IMR-90 (cell line): ENCODE measurements at regions not wholly inside any gene's neighbourhood (a gene's known extent, or its start where the extent isn't known, plus 50 kb on each side); places are given as distances from the start of the nearest gene placed in this dataset.

ENCODE experiments used
- ATAC-seq: fragments of 200-7000 bp; cut with Tn5 transposase; 2 replicates; pipeline ENCODE4 v1.9.1; 2020; ENCODE audit warnings: low read depth, mild to moderate bottlenecking, moderate library complexity
- BruUV-seq: library from RNA; stranded (reverse); fragments of 400-500 nt; replicated peaks from 2 replicates; lab custom pipeline; 2021; lab: Mats Ljungman, UMichigan
- CTCF ChIA-PET: fragments of 300-600 bp; formaldehyde crosslinking; extraction: SDS; loops from one replicate; lab custom pipeline; 2021; ENCODE audit warnings: antibody characterized with exemption; lab: Yijun Ruan, JAX
- POLR2A ChIA-PET: fragments of 300-600 bp; sonication (Branson Sonifier 250); formaldehyde crosslinking; loops from one replicate; lab custom pipeline; 2022; ENCODE audit warnings: antibody characterized with exemption; ENCODE audit not compliant: unreplicated experiment; lab: Charles Lee
- DNase-seq: peaks from one replicate; pipeline ENCODE4 v3.0.0; 2013
- H2AFZ ChIP-seq: replicated peaks from 2 replicates; pipeline ENCODE3; 2013; ENCODE audit warnings: low read length, mild to moderate bottlenecking; ENCODE audit not compliant: poor library complexity
- H2AK5ac ChIP-seq: 2 replicates; pipeline ENCODE4 v1.6.1; 2013; ENCODE audit warnings: low read depth, low read length, inconsistent platforms
- H2AK9ac ChIP-seq: replicated peaks from 2 replicates; pipeline ENCODE3; 2013; ENCODE audit warnings: mild to moderate bottlenecking, low read depth, low read length, moderate library complexity; ENCODE audit not compliant: poor library complexity
- H2BK120ac ChIP-seq: 2 replicates; pipeline ENCODE4 v1.6.1; 2013; ENCODE audit warnings: low read depth, low read length, inconsistent platforms
- H2BK15ac ChIP-seq: 3 replicates; pipeline ENCODE4 v1.6.1; 2013; ENCODE audit warnings: low read depth, low read length, inconsistent platforms
- H2BK20ac ChIP-seq: 2 replicates; pipeline ENCODE4 v1.6.1; 2013; ENCODE audit warnings: low read depth, mild to moderate bottlenecking, inconsistent platforms, low read length, moderate library complexity
- H2BK5ac ChIP-seq: 2 replicates; pipeline ENCODE4 v1.6.1; 2013; ENCODE audit warnings: mild to moderate bottlenecking, low read depth, low read length, inconsistent platforms; ENCODE audit not compliant: poor library complexity, severe bottlenecking
- H3K14ac ChIP-seq: replicated peaks from 2 replicates; pipeline ENCODE4 v1.6.1; 2013; ENCODE audit warnings: low read depth, low read length, inconsistent platforms
- H3K18ac ChIP-seq: 2 replicates; pipeline ENCODE4 v1.6.1; 2013; ENCODE audit warnings: low read depth, low read length, control low read depth
- H3K23ac ChIP-seq: 2 replicates; pipeline ENCODE4 v1.6.1; 2013; ENCODE audit warnings: low read depth, low read length, inconsistent platforms
- H3K27ac ChIP-seq: 2 replicates; pipeline ENCODE4 v1.5.1; 2013; ENCODE audit warnings: mild to moderate bottlenecking, control low read depth, low read length; ENCODE audit not compliant: insufficient read depth
- H3K27me3 ChIP-seq: 2 replicates; pipeline ENCODE4 v1.6.1; 2013; ENCODE audit warnings: low read length; ENCODE audit not compliant: control insufficient read depth, insufficient read depth
- H3K36me3 ChIP-seq: 2 replicates; pipeline ENCODE4 v1.6.1; 2013; ENCODE audit warnings: low read length, mixed read lengths; ENCODE audit not compliant: control insufficient read depth, insufficient read depth
- H3K4ac ChIP-seq: 2 replicates; pipeline ENCODE4 v1.6.1; 2013; ENCODE audit warnings: low read depth, low read length, inconsistent platforms
- H3K4me1 ChIP-seq: 2 replicates; pipeline ENCODE4 v1.6.1; 2013; ENCODE audit warnings: low read length, mixed read lengths; ENCODE audit not compliant: control insufficient read depth, insufficient read depth
- H3K4me2 ChIP-seq: 2 replicates; pipeline ENCODE4 v1.6.1; 2013; ENCODE audit warnings: low read depth, mild to moderate bottlenecking, control low read depth, low read length, moderate library complexity
- H3K4me3 ChIP-seq: 2 replicates; pipeline ENCODE4 v1.5.1; 2013; ENCODE audit warnings: low read depth, mild to moderate bottlenecking, control low read depth, low read length, moderate library complexity; ENCODE audit not compliant: insufficient read depth
- H3K56ac ChIP-seq: 2 replicates; pipeline ENCODE4 v1.6.1; 2013; ENCODE audit warnings: low read length, inconsistent platforms; ENCODE audit not compliant: insufficient read depth; ENCODE audit errors: extremely low read depth
- H3K79me1 ChIP-seq, 2 experiments: 2 replicates each; pipeline ENCODE4 v1.6.1; 2013; ENCODE audit warnings: low read length in 2 of 2, inconsistent platforms in 1 of 2, low read depth in 1 of 2
- H3K9ac ChIP-seq: 2 replicates; pipeline ENCODE4 v1.6.1; 2013; ENCODE audit warnings: low read depth, low read length, control low read depth
- H3K9me1 ChIP-seq: 2 replicates; pipeline ENCODE4 v1.6.1; 2013; ENCODE audit warnings: low read length, inconsistent platforms; ENCODE audit not compliant: insufficient read depth
- H3K9me3 ChIP-seq: 2 replicates; pipeline ENCODE4 v1.6.1; 2013; ENCODE audit warnings: low read length; ENCODE audit not compliant: control insufficient read depth, insufficient read depth
- H4K20me1 ChIP-seq: 2 replicates; pipeline ENCODE4 v1.6.1; 2013; ENCODE audit warnings: low read length, inconsistent platforms; ENCODE audit not compliant: insufficient read depth
- H4K5ac ChIP-seq: 2 replicates; pipeline ENCODE4 v1.6.1; 2013; ENCODE audit warnings: mild to moderate bottlenecking, low read depth, low read length, control low read depth
- H4K8ac ChIP-seq, 2 experiments: 2 replicates each; pipeline ENCODE4 v1.6.1; 2013; ENCODE audit warnings: low read depth in 2 of 2, low read length in 2 of 2, control low read depth in 1 of 2, inconsistent platforms in 1 of 2
- H4K91ac ChIP-seq: 2 replicates; pipeline ENCODE4 v1.6.1; 2013; ENCODE audit warnings: low read depth, low read length, inconsistent platforms; ENCODE audit not compliant: insufficient read depth
- BHLHE40 ChIP-seq: fragments of 150-350 bp; IDR thresholded peaks from 2 replicates; pipeline ENCODE4 v1.6.1; 2016; ENCODE audit warnings: mild to moderate bottlenecking, low read depth, low read length
- CEBPB ChIP-seq: IDR thresholded peaks from 2 replicates; pipeline ENCODE4 v1.6.1; 2012; ENCODE audit warnings: low read depth, low read length, improper control_type of control experiment
- CHD1 ChIP-seq: IDR thresholded peaks from 2 replicates; pipeline ENCODE4 v1.6.1; 2012; ENCODE audit warnings: low read depth, low read length, improper control_type of control experiment
- CTCF ChIP-seq: conservative IDR thresholded peaks from 2 replicates; pipeline ENCODE4 v1.5.1; 2012; ENCODE audit warnings: mild to moderate bottlenecking, low read depth, low read length, improper control_type of control experiment
- FOS ChIP-seq: fragments of 150-350 bp; IDR thresholded peaks from 2 replicates; pipeline ENCODE4 v1.6.1; 2016; ENCODE audit warnings: low read depth, low read length
- MAFK ChIP-seq: IDR thresholded peaks from 2 replicates; pipeline ENCODE4 v1.6.1; 2012; ENCODE audit warnings: low read depth, low read length, improper control_type of control experiment
- MAZ ChIP-seq: IDR thresholded peaks from 2 replicates; pipeline ENCODE4 v1.6.1; 2012; ENCODE audit warnings: low read depth, mild to moderate bottlenecking, low read length, improper control_type of control experiment, moderate library complexity, borderline replicate concordance
- MXI1 ChIP-seq: IDR thresholded peaks from 2 replicates; pipeline ENCODE4 v1.6.1; 2012; ENCODE audit warnings: low read depth, mild to moderate bottlenecking, low read length, moderate library complexity, borderline replicate concordance
- NFE2L2 ChIP-seq: fragments of 150-350 bp; IDR thresholded peaks from 2 replicates; pipeline ENCODE4 v1.6.1; 2016; ENCODE audit warnings: low read depth, mild to moderate bottlenecking, low read length
- POLR2A ChIP-seq: IDR thresholded peaks from 2 replicates; pipeline ENCODE4 v1.6.1; 2012; ENCODE audit warnings: mild to moderate bottlenecking, low read depth, low read length
- RAD21 ChIP-seq: IDR thresholded peaks from 2 replicates; pipeline ENCODE4 v1.6.1; 2012; ENCODE audit warnings: low read length, improper control_type of control experiment
- RCOR1 ChIP-seq: IDR thresholded peaks from 2 replicates; pipeline ENCODE4 v1.6.1; 2012; ENCODE audit warnings: mild to moderate bottlenecking, low read length, improper control_type of control experiment; ENCODE audit not compliant: insufficient replicate concordance
- RFX5 ChIP-seq: IDR thresholded peaks from 2 replicates; pipeline ENCODE4 v1.8.0; 2012; ENCODE audit warnings: low read depth, mild to moderate bottlenecking, low read length, moderate library complexity
- SMC3 ChIP-seq: fragments of 150-350 bp; IDR thresholded peaks from 2 replicates; pipeline ENCODE4 v1.6.1; 2016; ENCODE audit warnings: low read depth, mild to moderate bottlenecking, antibody characterized with exemption, low read length, moderate library complexity
- USF2 ChIP-seq: fragments of 150-350 bp; IDR thresholded peaks from 2 replicates; pipeline ENCODE4 v1.6.1; 2017; ENCODE audit warnings: mild to moderate bottlenecking, antibody characterized with exemption, low read length, low read depth
- WGBS, 2 experiments: methylation state at CpG; one replicate each; pipeline versions ENCODE4 v1.1.5 to v1.1.7; 2013; ENCODE audit warnings: missing lambda C conversion rate in 2 of 2; ENCODE audit not compliant: insufficient read length in 1 of 2; ENCODE audit errors: extremely low coverage in 2 of 2; 5-methylcytosine and 5-hydroxymethylcytosine counted together
- dilution Hi-C: fragments of 300-500 bp; cut with HindIII; formaldehyde crosslinking; loops from one replicate; pipeline ENCODE4 v1.14.3; 2018; ENCODE audit warnings: low sequenced_read_pairs; ENCODE audit not compliant: unreplicated experiment
- in situ Hi-C: fragments of 300-500 bp; cut with MboI; formaldehyde crosslinking; loops from 3 replicates; pipeline ENCODE4 v1.14.3; 2019; ENCODE audit warnings: low sequenced_read_pairs, inconsistent platforms, mixed read lengths
- intact Hi-C: fragments of 100-400 bp; cut with micrococcal nuclease; formaldehyde crosslinking; loops from 2 replicates; pipeline ENCODE4 v1.10.0; 2022
- TF ChIP-seq, protein P1 (sequence below): fragments of 150-350 bp; IDR thresholded peaks from 2 replicates; pipeline ENCODE4 v1.6.1; 2016; ENCODE audit warnings: low read depth, mild to moderate bottlenecking, low read length, moderate library complexity, borderline replicate concordance

GRCh38 chr10:15432266-15432665 lies 61.2 kb upstream of the FAM171A1 start:
- Histone ChIP-seq H3K23ac (no peak overlapping the region), H3K36me3 (no peaks in the 10 kb centered on the region), H3K14ac (no peak overlapping the region), H2BK20ac (no peak overlapping the region), H3K9ac (no peak overlapping the region), H3K9me1 (no peaks in the 10 kb centered on the region), H3K56ac (no peak overlapping the region), H2BK5ac (no peak overlapping the region), H3K4ac (no peak overlapping the region), H4K20me1 (no peaks in the 10 kb centered on the region), H2AK5ac (no peak overlapping the region), H3K27me3 (peaks cover 3% of the 10 kb centered on the region), H3K9me3 (no peaks in the 10 kb centered on the region), H4K8ac (no peak overlapping the region), H2BK120ac (no peak overlapping the region), H3K4me2 (no peak overlapping the region), H2AFZ (no peak overlapping the region), H3K18ac (no peak overlapping the region), H3K27ac (no peak overlapping the region), H3K79me1 (no peaks in the 10 kb centered on the region), H3K4me1 (no peaks in the 10 kb centered on the region), H3K4me3 (no peak overlapping the region), H4K5ac (no peak overlapping the region), H2AK9ac (no peak overlapping the region), H2BK15ac (no peak overlapping the region), H4K91ac (no peak overlapping the region)
- in situ Hi-C loops = loop anchor here (5.0 kb wide), 2 partner anchors 295 to 390 kb away; no protein-coding TSS in a partner anchor
- POLR2A ChIA-PET = no interaction called here
- intact Hi-C loops = no loop called here
- TF ChIP-seq, protein P1, sequence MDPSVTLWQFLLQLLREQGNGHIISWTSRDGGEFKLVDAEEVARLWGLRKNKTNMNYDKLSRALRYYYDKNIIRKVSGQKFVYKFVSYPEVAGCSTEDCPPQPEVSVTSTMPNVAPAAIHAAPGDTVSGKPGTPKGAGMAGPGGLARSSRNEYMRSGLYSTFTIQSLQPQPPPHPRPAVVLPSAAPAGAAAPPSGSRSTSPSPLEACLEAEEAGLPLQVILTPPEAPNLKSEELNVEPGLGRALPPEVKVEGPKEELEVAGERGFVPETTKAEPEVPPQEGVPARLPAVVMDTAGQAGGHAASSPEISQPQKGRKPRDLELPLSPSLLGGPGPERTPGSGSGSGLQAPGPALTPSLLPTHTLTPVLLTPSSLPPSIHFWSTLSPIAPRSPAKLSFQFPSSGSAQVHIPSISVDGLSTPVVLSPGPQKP = no peak
- TF ChIP-seq RFX5 = no peak
- no peak for TF ChIP-seq MXI1
- no peak for TF ChIP-seq MAZ
- no peak for TF ChIP-seq CEBPB
- no peak for TF ChIP-seq CTCF
- no peak for TF ChIP-seq CHD1
- no peak for TF ChIP-seq FOS
- no peak for TF ChIP-seq RAD21
- no peak for TF ChIP-seq NFE2L2
- no peak for TF ChIP-seq RCOR1
- no peak for TF ChIP-seq USF2
- TF ChIP-seq BHLHE40 = no peak
- no peak for TF ChIP-seq POLR2A
- TF ChIP-seq MAFK = no peak
- TF ChIP-seq SMC3 = no peak
- DNase-seq (no peak), ATAC-seq (no peak)
- no CpG with 5 or more reads among the region's 7 CpGs for WGBS, 2 experiments
- BruUV-seq = no TSS peak
- dilution Hi-C loops = no loop called here
- CTCF ChIA-PET = no interaction called here
